Neural progenitor cell (in vitro differentiated cells): ENCODE measurements at regions not wholly inside any gene's neighbourhood (a gene's known extent, or its start where the extent isn't known, plus 50 kb on each side); places are given as distances from the start of the nearest gene placed in this dataset.
A peak's percentile ranks its signal among the peaks of the same experiment; 100 is the strongest.

ENCODE experiments used
- DNase-seq: peaks from one replicate; pipeline ENCODE4 v3.0.0-alpha.2; 2016; ENCODE audit warnings: low spot score
- H2AFZ ChIP-seq: fragments of 200-600 bp; sonication (generic); replicated peaks from 2 replicates; pipeline ENCODE4 v1.6.1; 2016; ENCODE audit warnings: antibody characterized with exemption
- H3F3A ChIP-seq: fragments of 200-600 bp; sonication (generic); 2 replicates; pipeline ENCODE4 v1.6.1; 2016; ENCODE audit warnings: antibody characterized with exemption, low read depth
- H3K27ac ChIP-seq: fragments of 200-600 bp; sonication (generic); 2 replicates; pipeline ENCODE4 v1.5.1; 2016; ENCODE audit warnings: mild to moderate bottlenecking
- H3K27me3 ChIP-seq: fragments of 200-600 bp; sonication (generic); 2 replicates; pipeline ENCODE4 v1.6.1; 2016; ENCODE audit warnings: mild to moderate bottlenecking, moderate library complexity
- H3K36me3 ChIP-seq: fragments of 200-600 bp; sonication (generic); 2 replicates; pipeline ENCODE4 v1.5.1; 2016
- H3K4me1 ChIP-seq: fragments of 200-600 bp; sonication (generic); 2 replicates; pipeline ENCODE4 v1.6.1; 2016; ENCODE audit warnings: mixed run types
- H3K4me2 ChIP-seq: fragments of 200-600 bp; sonication (generic); 2 replicates; pipeline ENCODE4 v1.6.1; 2016
- H3K4me3 ChIP-seq: fragments of 200-600 bp; sonication (generic); 2 replicates; pipeline ENCODE4 v1.5.1; 2016
- H3K79me2 ChIP-seq: fragments of 200-600 bp; sonication (generic); 2 replicates; pipeline ENCODE4 v1.6.1; 2016; ENCODE audit warnings: low read depth
- H3K9ac ChIP-seq: fragments of 200-600 bp; sonication (generic); 2 replicates; pipeline ENCODE4 v1.6.1; 2016
- H3K9me3 ChIP-seq: fragments of 200-600 bp; sonication (generic); 2 replicates; pipeline ENCODE4 v1.5.1; 2016; ENCODE audit warnings: low read depth
- H4K20me1 ChIP-seq: fragments of 200-600 bp; sonication (generic); 2 replicates; pipeline ENCODE4 v1.6.1; 2016; ENCODE audit warnings: low read depth
- H3K27ac Mint-ChIP-seq: 3 replicates; pipeline ENCODE4 v1.8.0; 2021; ENCODE audit warnings: mixed read lengths
- H3K27me3 Mint-ChIP-seq: 2 replicates; pipeline ENCODE4 v1.8.0; 2022; ENCODE audit warnings: low read depth, mild to moderate bottlenecking, inconsistent platforms, moderate library complexity, mixed read lengths; ENCODE audit not compliant: insufficient read depth
- H3K36me3 Mint-ChIP-seq: 3 replicates; pipeline ENCODE4 v1.8.0; 2021; ENCODE audit warnings: mixed read lengths
- H3K4me1 Mint-ChIP-seq: 3 replicates; pipeline ENCODE4 v1.8.0; 2021; ENCODE audit warnings: mixed read lengths
- H3K4me3 Mint-ChIP-seq: 3 replicates; pipeline ENCODE4 v1.8.0; 2021; ENCODE audit warnings: mild to moderate bottlenecking, moderate library complexity, mixed read lengths
- H3K9me3 Mint-ChIP-seq: 3 replicates; pipeline ENCODE4 v1.8.0; 2020; ENCODE audit warnings: mixed read lengths
- EZH2 ChIP-seq: fragments of 200-600 bp; sonication (generic); IDR thresholded peaks from 2 replicates; pipeline ENCODE4 v1.6.1; 2017; ENCODE audit warnings: antibody characterized with exemption, mild to moderate bottlenecking, moderate library complexity
- EZH2phosphoT487 ChIP-seq: fragments of 200-600 bp; sonication (generic); IDR thresholded peaks from 2 replicates; pipeline ENCODE4 v1.6.1; 2017; ENCODE audit warnings: antibody characterized with exemption
- TF ChIP-seq, protein P1 (sequence below): fragments of 200-600 bp; sonication (generic); IDR thresholded peaks from 2 replicates; pipeline ENCODE4 v1.5.1; 2017; ENCODE audit warnings: antibody characterized with exemption, mild to moderate bottlenecking

DNA sequence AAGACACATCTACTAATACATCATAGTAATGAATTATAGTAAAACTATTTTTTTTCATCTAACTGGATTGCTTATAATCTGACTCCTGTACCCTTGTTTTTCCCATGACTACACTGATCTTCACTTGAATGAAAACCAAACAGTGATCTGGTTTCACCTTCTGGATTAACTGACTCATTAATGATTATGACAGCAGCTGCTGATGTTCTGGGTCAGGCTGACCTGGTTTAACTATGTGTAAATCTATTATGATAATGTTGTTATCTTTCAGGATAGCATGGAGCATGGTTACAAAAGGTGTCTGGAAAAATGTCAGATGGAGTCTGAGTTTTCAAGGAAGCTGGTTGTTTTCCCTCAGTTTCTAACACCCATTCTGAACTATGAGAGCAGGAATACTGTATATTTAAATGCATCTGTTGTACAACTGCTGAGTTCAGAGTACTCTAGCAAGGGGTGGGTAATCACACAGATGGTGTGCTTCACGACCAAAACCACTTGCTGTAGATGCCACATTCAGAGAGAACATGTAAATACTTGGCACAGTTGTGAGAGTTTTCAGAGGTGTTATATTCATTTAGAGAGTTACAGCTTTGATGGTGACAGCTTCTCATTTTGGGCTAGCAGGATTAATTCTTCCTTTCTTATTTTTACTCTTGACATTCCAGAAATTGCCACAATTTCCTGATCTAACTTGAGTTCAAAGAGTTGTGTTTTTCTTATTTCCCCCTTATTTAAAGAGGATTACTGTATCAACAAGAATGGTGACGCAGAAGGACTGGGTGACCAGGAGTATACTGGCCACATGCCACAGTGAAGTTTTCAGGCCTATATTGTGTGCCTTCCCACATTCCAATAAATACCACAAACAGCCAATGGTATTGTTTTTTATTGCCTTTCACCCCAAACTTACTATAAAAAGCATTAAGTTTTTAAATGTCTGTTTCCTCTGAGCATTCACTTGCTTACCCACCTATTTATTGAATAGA is 249.7 kb upstream of the TET2 start:
- no peaks in the 10 kb centered on the region for H3K4me1 ChIP-seq
- no peaks in the 10 kb centered on the region for H3K27me3 ChIP-seq
- Mint-ChIP-seq H3K27ac (no peak overlapping the region), H3K4me1 (peaks cover 3% of the 10 kb centered on the region), H3K27me3 (peaks cover 3% of the 10 kb centered on the region), H3K4me3 (no peak overlapping the region), H3K9me3 (peaks cover 5% of the 10 kb centered on the region), H3K36me3 (no peaks in the 10 kb centered on the region)
- DNase-seq: no peak
- TF ChIP-seq, protein P1, sequence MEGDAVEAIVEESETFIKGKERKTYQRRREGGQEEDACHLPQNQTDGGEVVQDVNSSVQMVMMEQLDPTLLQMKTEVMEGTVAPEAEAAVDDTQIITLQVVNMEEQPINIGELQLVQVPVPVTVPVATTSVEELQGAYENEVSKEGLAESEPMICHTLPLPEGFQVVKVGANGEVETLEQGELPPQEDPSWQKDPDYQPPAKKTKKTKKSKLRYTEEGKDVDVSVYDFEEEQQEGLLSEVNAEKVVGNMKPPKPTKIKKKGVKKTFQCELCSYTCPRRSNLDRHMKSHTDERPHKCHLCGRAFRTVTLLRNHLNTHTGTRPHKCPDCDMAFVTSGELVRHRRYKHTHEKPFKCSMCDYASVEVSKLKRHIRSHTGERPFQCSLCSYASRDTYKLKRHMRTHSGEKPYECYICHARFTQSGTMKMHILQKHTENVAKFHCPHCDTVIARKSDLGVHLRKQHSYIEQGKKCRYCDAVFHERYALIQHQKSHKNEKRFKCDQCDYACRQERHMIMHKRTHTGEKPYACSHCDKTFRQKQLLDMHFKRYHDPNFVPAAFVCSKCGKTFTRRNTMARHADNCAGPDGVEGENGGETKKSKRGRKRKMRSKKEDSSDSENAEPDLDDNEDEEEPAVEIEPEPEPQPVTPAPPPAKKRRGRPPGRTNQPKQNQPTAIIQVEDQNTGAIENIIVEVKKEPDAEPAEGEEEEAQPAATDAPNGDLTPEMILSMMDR: no peak
- no peak for TF ChIP-seq EZH2phosphoT487
- TF ChIP-seq EZH2: no peak
- no peak overlapping the region for H3K4me3 ChIP-seq
- H3K9ac ChIP-seq: no peak overlapping the region
- H3F3A ChIP-seq: no peaks in the 10 kb centered on the region
- H3K9me3 ChIP-seq: no peaks in the 10 kb centered on the region
- H3K27ac ChIP-seq: no peak overlapping the region
- H3K36me3 ChIP-seq: no peaks in the 10 kb centered on the region
- no peak overlapping the region for H2AFZ ChIP-seq
- no peaks in the 10 kb centered on the region for H3K79me2 ChIP-seq
- H4K20me1 ChIP-seq: no peaks in the 10 kb centered on the region
- no peak overlapping the region for H3K4me2 ChIP-seq

- no peaks in the 10 kb centered on the region for H3F3A ChIP-seq
- Mint-ChIP-seq H3K27me3 (peaks cover 6% of the 10 kb centered on the region), H3K36me3 (no peaks in the 10 kb centered on the region), H3K9me3 (peaks cover 5% of the 10 kb centered on the region), H3K4me3 (no peak overlapping the region), H3K4me1 (peaks cover 4% of the 10 kb centered on the region), H3K27ac (no peak overlapping the region)
- H3K27me3 ChIP-seq: peaks cover 4% of the 10 kb centered on the region
- no peak overlapping the region for H3K9ac ChIP-seq
- no peaks in the 10 kb centered on the region for H3K36me3 ChIP-seq
- no peaks in the 10 kb centered on the region for H4K20me1 ChIP-seq
- no peak overlapping the region for H2AFZ ChIP-seq
- H3K79me2 ChIP-seq: no peaks in the 10 kb centered on the region
- no peak overlapping the region for H3K27ac ChIP-seq
- no peaks in the 10 kb centered on the region for H3K4me1 ChIP-seq
- TF ChIP-seq, protein P1: no peak
- TF ChIP-seq EZH2 (no peak), EZH2phosphoT487 (no peak)
- H3K4me3 ChIP-seq: no peak overlapping the region
- no peaks in the 10 kb centered on the region for H3K9me3 ChIP-seq
- DNase-seq: no peak
- no peak overlapping the region for H3K4me2 ChIP-seq
These were observed 246.8 kb upstream of the TET2 start for GRCh38 chr4:104899863-104900262.

DNA sequence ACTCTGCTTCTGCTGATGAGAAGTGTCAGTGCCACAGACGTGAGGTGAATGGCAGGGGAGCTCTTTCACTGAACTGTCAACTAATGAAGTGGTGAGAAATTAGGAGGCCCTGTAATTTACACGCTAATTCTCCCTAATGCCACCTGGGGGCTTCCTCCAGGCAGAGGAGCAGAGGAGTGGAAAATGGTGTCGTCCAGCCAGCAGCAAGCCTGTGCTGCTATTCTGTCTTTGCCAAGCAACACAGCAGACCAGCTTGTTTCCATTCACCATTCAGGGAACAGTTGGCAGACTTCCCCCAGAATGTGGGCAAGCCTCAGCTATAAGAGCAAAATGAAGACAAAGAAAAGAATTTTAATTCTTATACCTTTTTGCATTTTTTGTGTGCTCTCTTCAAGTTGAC is 245.2 kb upstream of the TET2 start:
- DNase-seq: peak; percentile 43
- no peak for TF ChIP-seq EZH2phosphoT487
- TF ChIP-seq, protein P1: peak; percentile 35
- TF ChIP-seq EZH2: no peak
- Mint-ChIP-seq H3K36me3 (no peaks in the 10 kb centered on the region), H3K27ac (no peak overlapping the region), H3K4me3 (no peak overlapping the region), H3K27me3 (peaks cover 6% of the 10 kb centered on the region), H3K9me3 (peaks cover 5% of the 10 kb centered on the region), H3K4me1 (peaks cover 4% of the 10 kb centered on the region)
- H3K4me1 ChIP-seq: peaks cover 10% of the 10 kb centered on the region
- H3K79me2 ChIP-seq: no peaks in the 10 kb centered on the region
- H3K27me3 ChIP-seq: peaks cover 12% of the 10 kb centered on the region
- H3K4me2 ChIP-seq: no peak overlapping the region
- no peaks in the 10 kb centered on the region for H3K36me3 ChIP-seq
- H4K20me1 ChIP-seq: no peaks in the 10 kb centered on the region
- no peak overlapping the region for H3K9ac ChIP-seq
- H2AFZ ChIP-seq: peak overlapping the region; percentile 73
- H3F3A ChIP-seq: no peaks in the 10 kb centered on the region
- H3K4me3 ChIP-seq: no peak overlapping the region
- no peak overlapping the region for H3K27ac ChIP-seq
- no peaks in the 10 kb centered on the region for H3K9me3 ChIP-seq
